GM12878 (cell line): ENCODE measurements at regions not wholly inside any gene's neighbourhood (a gene's known extent, or its start where the extent isn't known, plus 50 kb on each side); places are given as distances from the start of the nearest gene placed in this dataset.
"Not testable (repeated sequence)": the region's sequence is repeated elsewhere in the genome, so short reads cannot be mapped to it uniquely, and the experiment has no call there.

Experiments used
- ATAC-seq: fragments of 200-7000 bp; cut with Tn5 transposase; 3 replicates; pipeline ENCODE4 v1.9.1; 2020; ENCODE audit warnings: mild to moderate bottlenecking, moderate library complexity
- BruUV-seq: library from RNA; stranded (reverse); fragments of 400-500 nt; replicated peaks from 2 replicates; lab custom pipeline; 2021; lab: Mats Ljungman, UMichigan
- CTCF ChIA-PET: fragments of 300-600 bp; sonication (Branson Sonifier 250); formaldehyde crosslinking; extraction: SDS; loops from one replicate; lab custom pipeline; 2021; ENCODE audit warnings: inconsistent platforms; lab: Yijun Ruan, JAX
- POLR2A ChIA-PET: fragments of 350-600 bp; formaldehyde crosslinking; extraction: SDS; loops from one replicate; lab custom pipeline; 2021; ENCODE audit warnings: inconsistent platforms; lab: Charles Lee
- RAD21 ChIA-PET: fragments of 300-600 bp; sonication (Branson Sonifier 250); formaldehyde crosslinking; loops from one replicate; lab custom pipeline; 2023; ENCODE audit warnings: antibody characterized with exemption; ENCODE audit not compliant: unreplicated experiment; lab: Charles Lee
- SMC1A ChIA-PET: fragments of 300-600 bp; sonication (Branson Sonifier 250); formaldehyde crosslinking; loops from one replicate; lab custom pipeline; 2023; ENCODE audit not compliant: unreplicated experiment, uncharacterized antibody; lab: Charles Lee
- DNase-seq: peaks from one replicate; pipeline ENCODE4 v3.0.0-alpha.2; 2011; ENCODE audit warnings: low read depth, low spot score
- FAIRE-seq: peaks from 3 replicates; lab custom pipeline; 2011; peaks lifted over from hg19 to GRCh38; lab: Jason Lieb, UNC
- H2AFZ ChIP-seq: 2 replicates; pipeline ENCODE4 v1.6.0; 2011; ENCODE audit warnings: low read depth, low read length, control low read depth; ENCODE audit not compliant: control insufficient read depth
- H3K27ac ChIP-seq: 2 replicates; pipeline ENCODE4 v1.5.1; 2011; ENCODE audit warnings: control low read depth; ENCODE audit not compliant: control insufficient read depth, insufficient read depth
- H3K27me3 ChIP-seq, 2 experiments: replicated peaks in 1 of 2; 2 replicates each; pipeline versions ENCODE4 v1.6.0 to v1.6.1; 2011; ENCODE audit warnings: low read length in 1 of 2; ENCODE audit not compliant: control insufficient read depth in 2 of 2, insufficient read depth in 2 of 2
- H3K36me3 ChIP-seq, 2 experiments: 2 replicates each; pipeline ENCODE4 v1.5.1; 2011; ENCODE audit warnings: low read length in 1 of 2; ENCODE audit not compliant: control insufficient read depth in 2 of 2, insufficient read depth in 2 of 2
- H3K4me1 ChIP-seq: 2 replicates; pipeline ENCODE4 v1.6.1; 2011; ENCODE audit warnings: mild to moderate bottlenecking, low read length, moderate library complexity, mixed read lengths; ENCODE audit not compliant: control insufficient read depth, insufficient read depth
- H3K4me2 ChIP-seq: 2 replicates; pipeline ENCODE4 v1.6.0; 2011; ENCODE audit warnings: control low read depth; ENCODE audit not compliant: control insufficient read depth, insufficient read depth
- H3K4me3 ChIP-seq: fragments of 200-600 bp; sonication (generic); 2 replicates; pipeline ENCODE4 v1.5.1; 2016
- H3K79me2 ChIP-seq: 2 replicates; pipeline ENCODE4 v1.6.0; 2011; ENCODE audit warnings: low read length; ENCODE audit not compliant: control insufficient read depth, insufficient read depth
- H3K9ac ChIP-seq: 2 replicates; pipeline ENCODE4 v1.8.0; 2011; ENCODE audit warnings: low read length, control low read depth, mixed read lengths; ENCODE audit not compliant: control insufficient read depth, insufficient read depth
- H3K9me3 ChIP-seq: replicated peaks from 3 replicates; pipeline ENCODE4 v1.5.1; 2011; ENCODE audit warnings: mild to moderate bottlenecking, low read length; ENCODE audit not compliant: control insufficient read depth, insufficient read depth
- H4K20me1 ChIP-seq: 2 replicates; pipeline ENCODE4 v1.6.0; 2011; ENCODE audit not compliant: control insufficient read depth, insufficient read depth
- EED ChIP-seq: sonication (generic); IDR thresholded peaks from 2 replicates; pipeline ENCODE4 v1.6.1; 2016; ENCODE audit warnings: antibody characterized with exemption, low read depth
- FOXK2 ChIP-seq: fragments of 450-650 bp; IDR thresholded peaks from 2 replicates; pipeline ENCODE4 v1.6.1; 2017; ENCODE audit warnings: mild to moderate bottlenecking, moderate library complexity
- NFIC ChIP-seq: IDR thresholded peaks from 2 replicates; pipeline ENCODE4 v1.6.1; 2012; ENCODE audit warnings: low read depth, mild to moderate bottlenecking, inconsistent platforms, low read length, moderate library complexity
- NFYB ChIP-seq: IDR thresholded peaks from 2 replicates; pipeline ENCODE4 v1.6.1; 2011; ENCODE audit warnings: low read depth, mild to moderate bottlenecking, low read length, improper control_type of control experiment, moderate library complexity; ENCODE audit not compliant: insufficient read depth
- NR2C1 ChIP-seq: fragments of 450-650 bp; IDR thresholded peaks from 2 replicates; pipeline ENCODE4 v1.6.1; 2017; ENCODE audit warnings: antibody characterized with exemption, mild to moderate bottlenecking, moderate library complexity
- PAX5 ChIP-seq: IDR thresholded peaks from 2 replicates; pipeline ENCODE4 v1.6.1; 2011; ENCODE audit warnings: low read depth, low read length, borderline replicate concordance
- PML ChIP-seq: IDR thresholded peaks from 2 replicates; pipeline ENCODE4 v1.6.1; 2012; ENCODE audit warnings: low read length, inconsistent platforms
- SREBF1 ChIP-seq: IDR thresholded peaks from 2 replicates; pipeline ENCODE4 v1.6.1; 2012; ENCODE audit warnings: mild to moderate bottlenecking, low read length
- SRF ChIP-seq, 2 experiments: IDR thresholded peaks; 2 replicates each; pipeline ENCODE4 v1.6.1; 2011; ENCODE audit warnings: low read depth in 2 of 2, low read length in 2 of 2, mild to moderate bottlenecking in 1 of 2, moderate library complexity in 1 of 2
- YBX1 ChIP-seq: fragments of 450-650 bp; IDR thresholded peaks from 2 replicates; pipeline ENCODE4 v1.6.1; 2016; ENCODE audit warnings: antibody characterized with exemption
- ZZZ3 ChIP-seq: IDR thresholded peaks from 2 replicates; pipeline ENCODE4 v1.6.1; 2011; ENCODE audit warnings: low read depth; ENCODE audit not compliant: control insufficient read depth, insufficient read length
- WGBS: methylation state at CpG from one replicate; pipeline ENCODE4 v1.1.6; 2016; ENCODE audit warnings: low lambda C conversion rate; ENCODE audit not compliant: insufficient replicate concordance, insufficient coverage; ENCODE audit errors: missing lambda C conversion rate; 5-methylcytosine and 5-hydroxymethylcytosine counted together
- in situ Hi-C: fragments of 300-500 bp; cut with MboI; formaldehyde crosslinking; loops from 9 replicates; pipeline ENCODE4 v1.14.3; 2018; ENCODE audit warnings: mixed read lengths
- intact Hi-C: fragments of 100-400 bp; cut with micrococcal nuclease; formaldehyde crosslinking; loops from one replicate; pipeline ENCODE4 v1.14.2; 2022; ENCODE audit not compliant: unreplicated experiment
- TF ChIP-seq, protein P1 (sequence below): IDR thresholded peaks from 2 replicates; pipeline ENCODE4 v1.6.1; 2011; ENCODE audit warnings: mild to moderate bottlenecking, low read depth, low read length, moderate library complexity; ENCODE audit not compliant: insufficient replicate concordance
- TF ChIP-seq, protein P2 (sequence below): IDR thresholded peaks from 2 replicates; pipeline ENCODE4 v1.6.1; 2012; ENCODE audit warnings: low read depth, low read length, improper control_type of control experiment

DNA sequence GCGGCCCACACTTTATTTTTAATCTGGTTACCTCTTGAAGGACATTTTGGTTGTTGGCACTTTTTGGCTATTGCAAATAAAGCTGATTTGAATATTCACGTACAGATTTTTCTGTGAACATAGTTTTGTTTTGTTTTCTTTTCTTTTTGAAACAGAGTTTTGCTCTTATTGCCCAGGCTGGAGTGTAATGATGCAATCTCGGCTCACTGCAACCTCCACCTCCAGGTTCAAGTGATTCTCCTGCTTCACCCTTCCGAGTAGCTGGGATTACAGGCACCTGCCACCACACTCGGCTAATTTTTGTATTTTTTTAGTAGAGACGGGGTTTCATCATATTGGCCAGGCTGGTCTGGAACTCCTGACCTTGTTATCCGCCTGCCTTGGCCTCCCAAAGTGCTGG is 99.7 kb downstream of the NDFIP1 start:
- in situ Hi-C loops, H2AFZ ChIP-seq, H3K4me3 ChIP-seq, H3K4me2 ChIP-seq, H3K9ac ChIP-seq, SMC1A ChIA-PET, H3K27ac ChIP-seq, H3K36me3 ChIP-seq, RAD21 ChIA-PET, POLR2A ChIA-PET, CTCF ChIA-PET, H3K9me3 ChIP-seq, intact Hi-C loops, H3K4me1 ChIP-seq, H3K79me2 ChIP-seq, H4K20me1 ChIP-seq, H3K27me3 ChIP-seq, FAIRE-seq, ATAC-seq, BruUV-seq, DNase-seq: not testable (repeated sequence)
- WGBS: 24% methylated on average over 7 of the region's 7 CpGs

GRCh38 chr5:142206801-142207200 is 98.2 kb downstream of the NDFIP1 start:
- Histone ChIP-seq H3K4me1 (no peaks in the 10 kb centered on the region), H3K9ac (no peak overlapping the region), H3K79me2 (no peaks in the 10 kb centered on the region), H3K4me3 (no peak overlapping the region), H3K9me3 (no peaks in the 10 kb centered on the region), H3K4me2 (no peak overlapping the region), H2AFZ (no peak overlapping the region), H3K27ac (no peak overlapping the region)
- intact Hi-C loops (no loop called here), in situ Hi-C loops (no loop called here)
- no TSS peak for BruUV-seq
- ChIA-PET POLR2A (no interaction called here), CTCF (no interaction called here), SMC1A (no interaction called here), RAD21 (no interaction called here)
- DNase-seq: no peak
- WGBS: 23% methylated on average over 2 of the region's 2 CpGs
- no peak for TF ChIP-seq NR2C1
- TF ChIP-seq PML: no peak
- TF ChIP-seq SRF (IDR thresholded peaks at IDR 0.05; ENCODE audit: low read depth in 2 of 2, low read length in 2 of 2): no peak
- no peak for TF ChIP-seq EED
- TF ChIP-seq YBX1: no peak
- no peak for TF ChIP-seq NFYB
- TF ChIP-seq, protein P1, sequence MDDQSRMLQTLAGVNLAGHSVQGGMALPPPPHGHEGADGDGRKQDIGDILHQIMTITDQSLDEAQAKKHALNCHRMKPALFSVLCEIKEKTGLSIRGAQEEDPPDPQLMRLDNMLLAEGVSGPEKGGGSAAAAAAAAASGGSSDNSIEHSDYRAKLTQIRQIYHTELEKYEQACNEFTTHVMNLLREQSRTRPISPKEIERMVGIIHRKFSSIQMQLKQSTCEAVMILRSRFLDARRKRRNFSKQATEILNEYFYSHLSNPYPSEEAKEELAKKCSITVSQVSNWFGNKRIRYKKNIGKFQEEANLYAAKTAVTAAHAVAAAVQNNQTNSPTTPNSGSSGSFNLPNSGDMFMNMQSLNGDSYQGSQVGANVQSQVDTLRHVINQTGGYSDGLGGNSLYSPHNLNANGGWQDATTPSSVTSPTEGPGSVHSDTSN: no peak
- TF ChIP-seq, protein P2, sequence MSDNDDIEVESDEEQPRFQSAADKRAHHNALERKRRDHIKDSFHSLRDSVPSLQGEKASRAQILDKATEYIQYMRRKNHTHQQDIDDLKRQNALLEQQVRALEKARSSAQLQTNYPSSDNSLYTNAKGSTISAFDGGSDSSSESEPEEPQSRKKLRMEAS: no peak
- no peak for TF ChIP-seq FOXK2
- TF ChIP-seq SREBF1: no peak
- no peak for TF ChIP-seq NFIC
- TF ChIP-seq ZZZ3: no peak
- no peak for TF ChIP-seq PAX5
- TF ChIP-seq, all 136 proteins: peak for 0
- ATAC-seq (no peak), FAIRE-seq (no peak)
- Histone ChIP-seq H4K20me1 (no peaks in the 10 kb centered on the region), H3K36me3 (no peaks in the 10 kb centered on the region), H3K27me3 (peaks cover 0 to 1% of the 10 kb centered on the region in 2 experiments; a peak in 2 of 4 replicates)
